Caco-2 (cell line): ENCODE measurements at regions not wholly inside any gene's neighbourhood (a gene's known extent, or its start where the extent isn't known, plus 50 kb on each side); places are given as distances from the start of the nearest gene placed in this dataset.

Source experiments
- BruUV-seq: library from RNA; stranded (reverse); fragments of 400-500 nt; replicated peaks from 2 replicates; lab custom pipeline; 2021; lab: Mats Ljungman, UMichigan
- CTCF ChIA-PET: fragments of 300-600 bp; sonication (Branson Sonifier 250); formaldehyde crosslinking; loops from one replicate; lab custom pipeline; 2022; ENCODE audit warnings: antibody characterized with exemption; lab: Charles Lee
- POLR2A ChIA-PET: fragments of 300-600 bp; sonication (Branson Sonifier 250); formaldehyde crosslinking; loops from one replicate; lab custom pipeline; 2022; ENCODE audit warnings: antibody characterized with exemption; lab: Charles Lee
- DNase-seq, 2 experiments: peaks; one replicate each; pipeline versions ENCODE4 v3.0.0 to v3.0.0-alpha.2; 2020 to 2022
- H3K27me3 ChIP-seq: replicated peaks from 2 replicates; pipeline ENCODE4 v1.6.0; 2011; ENCODE audit warnings: low read length; ENCODE audit not compliant: control insufficient read depth, insufficient read depth
- H3K36me3 ChIP-seq: 2 replicates; pipeline ENCODE4 v1.5.1; 2011; ENCODE audit warnings: low read length; ENCODE audit not compliant: control insufficient read depth, insufficient read depth
- H3K4me1 ChIP-seq: fragments of 250-450 bp; sonication (Bioruptor Pico); 2 replicates; pipeline ENCODE4 v1.5.1; 2020; ENCODE audit warnings: mild to moderate bottlenecking
- H3K4me3 ChIP-seq: 2 replicates; pipeline ENCODE4 v1.5.1; 2011; ENCODE audit warnings: low read depth, mild to moderate bottlenecking, control low read depth, low read length
- H3K9me3 ChIP-seq: fragments of 250-450 bp; sonication (Bioruptor Pico); 2 replicates; pipeline ENCODE4 v1.5.1; 2020; ENCODE audit warnings: mild to moderate bottlenecking, moderate library complexity
- H3K27ac Mint-ChIP-seq: one replicate; pipeline ENCODE4 v1.8.0; 2022; ENCODE audit warnings: mixed read lengths; ENCODE audit not compliant: unreplicated experiment
- H3K27me3 Mint-ChIP-seq: one replicate; pipeline ENCODE4 v1.8.0; 2022; ENCODE audit warnings: mixed read lengths; ENCODE audit not compliant: insufficient read depth, unreplicated experiment
- H3K36me3 Mint-ChIP-seq: one replicate; pipeline ENCODE4 v1.8.0; 2022; ENCODE audit warnings: mild to moderate bottlenecking, mixed read lengths; ENCODE audit not compliant: insufficient read depth, unreplicated experiment
- H3K4me1 Mint-ChIP-seq: one replicate; pipeline ENCODE4 v1.8.0; 2022; ENCODE audit warnings: low read depth, mixed read lengths; ENCODE audit not compliant: unreplicated experiment
- H3K4me3 Mint-ChIP-seq: one replicate; pipeline ENCODE4 v1.8.0; 2022; ENCODE audit warnings: mild to moderate bottlenecking, moderate library complexity, mixed read lengths; ENCODE audit not compliant: unreplicated experiment
- H3K9me3 Mint-ChIP-seq: one replicate; pipeline ENCODE4 v1.8.0; 2022; ENCODE audit warnings: mixed read lengths; ENCODE audit not compliant: unreplicated experiment
- intact Hi-C: fragments of 100-400 bp; cut with micrococcal nuclease; formaldehyde crosslinking; loops from one replicate; pipeline ENCODE4 v1.10.0; 2022; ENCODE audit not compliant: unreplicated experiment
- TF ChIP-seq, protein P1 (sequence below), 2 experiments: fragments of 200-600 bp in 1 of 2; IDR thresholded peaks; 1 replicate in 1 of 2; 2 replicates in 1 of 2; pipeline versions ENCODE4 v1.5.1 to v1.8.0; 2011 to 2022; ENCODE audit warnings: antibody characterized with exemption in 1 of 2, control low read depth in 1 of 2, inconsistent platforms in 1 of 2, low read depth in 1 of 2, low read length in 1 of 2, mild to moderate bottlenecking in 1 of 2, moderate library complexity in 1 of 2; ENCODE audit not compliant: insufficient read depth in 1 of 2, severe bottlenecking in 1 of 2, unreplicated experiment in 1 of 2

DNA sequence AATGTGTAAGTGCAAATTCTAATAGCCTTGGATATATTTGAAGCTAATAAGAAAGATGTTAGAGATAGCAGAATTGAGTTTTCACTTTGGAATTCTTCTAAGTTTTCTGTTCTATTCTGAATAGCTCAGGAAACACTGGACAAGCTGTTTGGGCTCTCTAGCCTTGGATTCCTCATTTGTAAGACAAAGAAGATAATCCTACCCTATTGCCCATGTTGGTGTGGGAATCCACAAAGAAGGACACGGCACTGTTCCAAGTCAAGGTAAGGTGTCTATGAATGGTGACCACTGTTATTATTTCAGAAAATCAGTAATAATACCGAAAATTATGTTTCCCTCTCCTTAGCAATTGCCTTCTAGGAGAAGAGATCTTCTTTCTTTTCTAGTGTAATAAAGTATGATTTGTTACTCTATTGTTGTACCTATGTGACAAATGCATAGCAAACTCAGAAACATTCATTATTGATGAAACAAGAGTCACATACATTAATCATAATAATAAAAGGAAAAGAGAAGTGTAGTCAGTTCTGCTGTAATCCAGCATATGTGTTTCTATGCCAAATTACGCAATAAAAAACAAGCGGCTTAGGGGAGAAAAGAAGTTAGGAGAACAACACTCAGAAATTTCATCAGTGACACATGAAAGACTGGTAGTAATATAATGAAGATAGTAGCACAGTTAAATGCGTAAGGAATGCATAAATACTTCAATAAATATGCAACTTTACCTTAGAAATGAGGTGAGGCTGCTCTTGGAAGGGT, 1012.3 kb upstream of the PHF14 start:
- ChIA-PET POLR2A (no interaction called here), CTCF (no interaction called here)
- Mint-ChIP-seq H3K36me3 (no peaks in the 10 kb centered on the region), H3K27me3 (peaks cover 5% of the 10 kb centered on the region), H3K27ac (no peak overlapping the region), H3K4me3 (no peak overlapping the region), H3K9me3 (no peaks in the 10 kb centered on the region), H3K4me1 (no peaks in the 10 kb centered on the region)
- intact Hi-C loops = no loop called here
- BruUV-seq = no TSS peak
- H3K4me1 ChIP-seq = no peaks in the 10 kb centered on the region
- H3K9me3 ChIP-seq = no peaks in the 10 kb centered on the region
- no peak for DNase-seq
- no peaks in the 10 kb centered on the region for H3K27me3 ChIP-seq
- H3K36me3 ChIP-seq = no peaks in the 10 kb centered on the region
- TF ChIP-seq, protein P1, sequence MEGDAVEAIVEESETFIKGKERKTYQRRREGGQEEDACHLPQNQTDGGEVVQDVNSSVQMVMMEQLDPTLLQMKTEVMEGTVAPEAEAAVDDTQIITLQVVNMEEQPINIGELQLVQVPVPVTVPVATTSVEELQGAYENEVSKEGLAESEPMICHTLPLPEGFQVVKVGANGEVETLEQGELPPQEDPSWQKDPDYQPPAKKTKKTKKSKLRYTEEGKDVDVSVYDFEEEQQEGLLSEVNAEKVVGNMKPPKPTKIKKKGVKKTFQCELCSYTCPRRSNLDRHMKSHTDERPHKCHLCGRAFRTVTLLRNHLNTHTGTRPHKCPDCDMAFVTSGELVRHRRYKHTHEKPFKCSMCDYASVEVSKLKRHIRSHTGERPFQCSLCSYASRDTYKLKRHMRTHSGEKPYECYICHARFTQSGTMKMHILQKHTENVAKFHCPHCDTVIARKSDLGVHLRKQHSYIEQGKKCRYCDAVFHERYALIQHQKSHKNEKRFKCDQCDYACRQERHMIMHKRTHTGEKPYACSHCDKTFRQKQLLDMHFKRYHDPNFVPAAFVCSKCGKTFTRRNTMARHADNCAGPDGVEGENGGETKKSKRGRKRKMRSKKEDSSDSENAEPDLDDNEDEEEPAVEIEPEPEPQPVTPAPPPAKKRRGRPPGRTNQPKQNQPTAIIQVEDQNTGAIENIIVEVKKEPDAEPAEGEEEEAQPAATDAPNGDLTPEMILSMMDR (IDR thresholded peaks at IDR 0.05; ENCODE audit: insufficient read depth in 1 of 2, low read depth in 1 of 2, low read length in 1 of 2, severe bottlenecking in 1 of 2, unreplicated experiment in 1 of 2) = no peak
- H3K4me3 ChIP-seq = no peak overlapping the region

DNA sequence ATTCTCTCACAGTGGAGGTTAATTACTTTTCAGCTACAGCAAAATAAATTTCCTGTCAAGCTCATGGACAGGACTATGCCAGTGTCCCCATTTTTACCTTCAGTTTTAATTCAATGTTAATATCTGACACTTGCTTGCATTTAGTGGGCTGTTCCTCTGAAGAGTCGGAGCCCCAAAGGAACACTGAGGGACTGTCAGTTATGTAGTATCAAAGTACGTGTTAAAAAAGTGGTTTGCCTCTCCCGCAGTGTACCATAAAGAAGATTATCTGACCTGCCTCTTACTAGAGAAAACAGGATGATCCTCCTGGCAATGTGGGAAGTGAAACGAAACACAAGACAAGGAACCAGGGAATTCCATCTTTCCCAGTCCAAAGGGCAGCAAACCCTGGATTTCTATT, 1010.9 kb upstream of the PHF14 start:
- ChIA-PET CTCF (no interaction called here), POLR2A (no interaction called here)
- no peak for DNase-seq
- Histone ChIP-seq H3K9me3 (no peaks in the 10 kb centered on the region), H3K27me3 (no peaks in the 10 kb centered on the region), H3K4me1 (no peaks in the 10 kb centered on the region), H3K36me3 (no peaks in the 10 kb centered on the region), H3K4me3 (no peak overlapping the region)
- Mint-ChIP-seq H3K27ac (no peak overlapping the region), H3K4me3 (no peak overlapping the region), H3K9me3 (no peaks in the 10 kb centered on the region), H3K4me1 (no peaks in the 10 kb centered on the region), H3K36me3 (no peaks in the 10 kb centered on the region), H3K27me3 (peaks cover 5% of the 10 kb centered on the region)
- intact Hi-C loops = no loop called here
- no TSS peak for BruUV-seq
- TF ChIP-seq, protein P1 (IDR thresholded peaks at IDR 0.05; ENCODE audit: insufficient read depth in 1 of 2, low read depth in 1 of 2, low read length in 1 of 2, severe bottlenecking in 1 of 2, unreplicated experiment in 1 of 2) = no peak

GRCh38 chr7:9978106-9979064, 995.3 kb upstream of the PHF14 start:
- H3K36me3 ChIP-seq = no peaks in the 10 kb centered on the region
- Mint-ChIP-seq H3K27me3 (no peaks in the 10 kb centered on the region), H3K4me1 (no peaks in the 10 kb centered on the region), H3K27ac (no peak overlapping the region), H3K36me3 (no peaks in the 10 kb centered on the region), H3K4me3 (no peak overlapping the region), H3K9me3 (no peaks in the 10 kb centered on the region)
- intact Hi-C loops = no loop called here
- ChIA-PET POLR2A (no interaction called here), CTCF (no interaction called here)
- TF ChIP-seq, protein P1 (IDR thresholded peaks at IDR 0.05; ENCODE audit: insufficient read depth in 1 of 2, low read depth in 1 of 2, low read length in 1 of 2, severe bottlenecking in 1 of 2, unreplicated experiment in 1 of 2) = no peak
- BruUV-seq = no TSS peak
- no peak overlapping the region for H3K4me3 ChIP-seq
- no peaks in the 10 kb centered on the region for H3K4me1 ChIP-seq
- no peaks in the 10 kb centered on the region for H3K27me3 ChIP-seq
- no peak for DNase-seq
- H3K9me3 ChIP-seq = no peaks in the 10 kb centered on the region
